AG20443 (cell line): ENCODE measurements at regions not wholly inside any gene's neighbourhood (a gene's known extent, or its start where the extent isn't known, plus 50 kb on each side); places are given as distances from the start of the nearest gene placed in this dataset.

ENCODE experiments used
- DNase-seq: peaks from one replicate; pipeline ENCODE4 v3.0.0; 2012; ENCODE audit warnings: low spot score, mixed read lengths

DNA sequence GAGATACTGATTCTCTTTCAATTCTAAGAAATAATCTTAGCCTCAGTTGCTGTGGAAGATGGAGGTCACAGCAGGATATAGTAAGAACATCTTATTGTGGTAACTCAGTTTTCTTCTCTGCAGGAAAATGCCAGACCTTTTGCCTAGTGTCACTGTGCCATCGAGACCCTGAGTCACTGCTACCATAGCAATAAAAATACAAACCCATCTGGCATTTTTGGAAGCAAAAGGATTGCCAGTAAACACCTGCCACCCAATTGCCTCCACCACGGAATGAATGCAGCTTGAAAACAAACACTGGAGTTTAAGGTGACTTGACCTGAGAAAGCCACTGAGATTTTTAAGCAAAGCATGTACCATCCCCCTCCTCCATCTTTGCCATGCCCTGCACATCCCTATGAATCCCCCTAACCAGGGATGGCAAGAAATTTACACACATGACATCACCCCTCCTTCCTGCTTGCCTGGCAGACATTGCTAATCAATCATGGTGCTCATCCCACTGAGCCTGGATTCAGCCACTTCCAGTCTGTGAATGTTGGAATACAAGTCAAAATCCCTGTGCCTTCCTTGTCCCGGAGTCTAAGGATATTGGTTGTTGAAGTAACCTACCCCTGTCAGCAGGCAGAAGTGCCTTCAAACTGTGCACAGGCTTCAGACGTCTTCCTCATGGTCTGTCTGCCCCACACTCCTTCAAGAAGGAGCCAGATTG, 59.6 kb upstream of the MAMLD1 start:
- DNase-seq = no peak

DNA sequence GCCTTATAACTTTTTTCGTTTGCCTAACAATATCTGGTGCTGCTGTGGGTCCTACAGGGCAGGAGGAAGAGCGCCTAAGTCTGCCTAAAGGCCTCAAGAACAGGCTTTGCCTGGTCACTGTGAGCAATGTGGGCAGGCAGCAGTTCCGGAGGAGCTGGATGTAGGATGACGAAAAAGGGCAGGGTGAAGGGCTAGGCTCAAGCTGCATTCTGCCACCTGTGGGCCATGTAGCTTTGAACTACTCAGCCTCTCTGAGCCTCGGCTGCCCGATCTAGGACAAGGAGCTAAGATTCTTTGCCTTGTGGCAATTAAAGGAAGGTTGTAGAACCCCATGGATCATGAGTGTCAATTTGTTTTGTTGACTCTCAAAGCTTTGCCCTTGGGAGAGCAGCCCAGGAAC, 57.1 kb upstream of the MAMLD1 start:
- no peak for DNase-seq

- DNase-seq = no peak
Observed at GRCh38 chrX:150308041-150308440, 55.1 kb upstream of the MAMLD1 start.

DNA sequence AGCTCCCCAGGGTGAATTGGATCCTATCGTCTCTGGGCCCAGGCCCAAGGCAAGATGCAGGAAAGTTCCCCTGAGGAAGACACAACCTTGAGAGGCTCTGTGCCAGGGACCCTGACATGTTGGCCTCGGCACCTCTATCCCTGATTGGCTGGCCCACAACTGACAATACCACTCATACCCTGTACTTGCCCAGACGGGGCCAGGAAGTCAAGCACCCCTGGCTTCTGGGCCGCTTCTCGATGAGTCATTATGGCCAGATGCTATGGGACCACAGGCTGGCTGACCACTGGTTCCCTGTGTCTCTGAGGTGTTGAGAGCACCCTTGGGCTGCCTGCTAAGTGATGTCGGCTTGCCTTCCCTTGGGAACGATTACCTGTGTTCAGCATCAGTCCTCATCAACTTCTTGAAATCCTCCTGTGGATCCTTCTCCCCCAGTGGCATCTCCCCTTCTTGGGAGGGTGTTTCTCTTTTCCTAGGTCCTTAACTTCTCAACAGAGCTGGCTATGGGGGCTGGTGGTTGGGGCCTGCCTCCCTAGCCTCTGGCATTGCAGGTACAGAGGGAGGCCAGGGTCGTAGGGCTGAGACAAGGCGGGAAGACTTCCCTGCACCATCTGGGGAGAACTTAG, 54.5 kb upstream of the MAMLD1 start:
- DNase-seq = no peak

DNA sequence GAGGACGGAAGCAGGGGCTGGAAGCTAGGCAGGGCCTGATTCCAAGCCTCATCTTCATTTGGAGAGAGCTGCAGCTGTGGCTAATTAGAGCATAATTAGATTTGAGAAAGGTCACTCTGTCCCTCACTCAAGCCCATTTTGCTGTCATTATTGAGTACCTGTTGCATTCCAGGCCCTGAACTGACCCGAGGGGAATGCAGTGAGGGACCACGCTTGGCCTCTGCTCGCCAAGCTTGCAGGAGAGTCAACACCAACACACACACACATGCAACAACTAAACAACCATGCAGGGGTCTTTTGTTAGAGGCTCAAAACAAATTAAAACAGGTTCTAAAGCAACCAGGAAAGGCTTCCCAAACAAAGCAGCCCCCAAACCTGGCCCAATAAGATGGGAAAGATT, 52.7 kb upstream of the MAMLD1 start:
- no peak for DNase-seq

- no peak for DNase-seq
Observed at GRCh38 chrX:150310881-150311280, 52.2 kb upstream of the MAMLD1 start.

GRCh38 chrX:150312931-150313330, 50.2 kb upstream of the MAMLD1 start:
- no peak for DNase-seq
